Suprapubic skin (tissue), 4 donors: ENCODE measurements at regions not wholly inside any gene's neighbourhood (a gene's known extent, or its start where the extent isn't known, plus 50 kb on each side); places are given as distances from the start of the nearest gene placed in this dataset.

Experiments
- DNase-seq, 2 donors: peaks; one replicate each; pipeline ENCODE4 v3.0.0-alpha.2; 2019; ENCODE audit warnings: low spot score in 2 of 2
- H3K27ac ChIP-seq: fragments of 200-600 bp; sonication (generic); one replicate; pipeline ENCODE4 v1.5.1; 2019
- H3K27me3 ChIP-seq: fragments of 200-600 bp; sonication (generic); one replicate; pipeline ENCODE4 v1.5.1; 2019
- H3K36me3 ChIP-seq: fragments of 200-600 bp; sonication (generic); one replicate; pipeline ENCODE4 v1.5.1; 2019
- H3K4me1 ChIP-seq: fragments of 200-600 bp; sonication (generic); one replicate; pipeline ENCODE4 v1.5.1; 2019
- H3K4me3 ChIP-seq: fragments of 200-600 bp; sonication (generic); one replicate; pipeline ENCODE4 v1.5.1; 2019; ENCODE audit warnings: mild to moderate bottlenecking
- H3K9me3 ChIP-seq: fragments of 200-600 bp; sonication (generic); one replicate; pipeline ENCODE4 v1.5.1; 2019
- EP300 ChIP-seq: sonication (generic); formaldehyde crosslinking; IDR thresholded peaks from one replicate; pipeline ENCODE4 v1.6.1; 2017; ENCODE audit warnings: antibody characterized with exemption
- POLR2A ChIP-seq, 2 donors: fragments of 450-650 bp; IDR thresholded peaks; one replicate each; pipeline ENCODE4 v1.6.1; 2017; ENCODE audit warnings: antibody characterized with exemption in 2 of 2, mild to moderate bottlenecking in 2 of 2, moderate library complexity in 2 of 2
- POLR2AphosphoS5 ChIP-seq, 3 donors: sonication (generic); formaldehyde crosslinking; IDR thresholded peaks; one replicate each; pipeline ENCODE4 v1.6.1; 2017; ENCODE audit warnings: antibody characterized with exemption in 3 of 3
- WGBS: methylation state at CpG from one replicate; pipeline ENCODE4 v1.1.5; 2018; 5-methylcytosine and 5-hydroxymethylcytosine counted together
- TF ChIP-seq, protein P1 (sequence below), 2 donors: fragments of 200-600 bp in 1 of 2; fragments of 450-650 bp in 1 of 2; sonication (generic) in 1 of 2; IDR thresholded peaks; one replicate each; pipeline ENCODE4 v1.5.1; 2016 to 2019; ENCODE audit warnings: antibody characterized with exemption in 2 of 2, mild to moderate bottlenecking in 1 of 2, moderate library complexity in 1 of 2

DNA sequence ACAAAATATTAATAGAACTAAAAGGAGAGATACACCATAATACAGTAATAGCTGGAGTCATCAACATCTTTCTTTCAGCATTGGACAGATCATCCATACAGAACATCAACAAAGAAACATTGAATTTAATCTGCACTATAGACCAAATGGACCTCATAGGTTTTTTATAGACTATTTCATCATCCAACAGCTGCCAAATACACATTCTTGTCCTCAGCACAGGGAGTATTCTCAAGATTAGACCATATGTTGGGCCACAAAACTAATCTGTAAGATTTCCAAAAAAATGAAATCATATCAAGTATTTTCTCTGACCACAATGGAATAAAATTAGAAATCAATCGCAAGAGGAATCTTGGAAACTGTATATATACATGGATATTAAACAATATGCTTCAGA lies 86.9 kb downstream of the FSCB start:
- WGBS: 70% methylated on average over 1 of the region's 1 CpG
- Histone ChIP-seq H3K4me3 (no peak overlapping the region), H3K36me3 (no peaks in the 10 kb centered on the region), H3K9me3 (peaks cover 5% of the 10 kb centered on the region), H3K27me3 (no peaks in the 10 kb centered on the region), H3K4me1 (no peaks in the 10 kb centered on the region), H3K27ac (no peak overlapping the region)
- TF ChIP-seq EP300 (no peak), POLR2A (IDR thresholded peaks at IDR 0.05) (no peak)
- TF ChIP-seq, protein P1, sequence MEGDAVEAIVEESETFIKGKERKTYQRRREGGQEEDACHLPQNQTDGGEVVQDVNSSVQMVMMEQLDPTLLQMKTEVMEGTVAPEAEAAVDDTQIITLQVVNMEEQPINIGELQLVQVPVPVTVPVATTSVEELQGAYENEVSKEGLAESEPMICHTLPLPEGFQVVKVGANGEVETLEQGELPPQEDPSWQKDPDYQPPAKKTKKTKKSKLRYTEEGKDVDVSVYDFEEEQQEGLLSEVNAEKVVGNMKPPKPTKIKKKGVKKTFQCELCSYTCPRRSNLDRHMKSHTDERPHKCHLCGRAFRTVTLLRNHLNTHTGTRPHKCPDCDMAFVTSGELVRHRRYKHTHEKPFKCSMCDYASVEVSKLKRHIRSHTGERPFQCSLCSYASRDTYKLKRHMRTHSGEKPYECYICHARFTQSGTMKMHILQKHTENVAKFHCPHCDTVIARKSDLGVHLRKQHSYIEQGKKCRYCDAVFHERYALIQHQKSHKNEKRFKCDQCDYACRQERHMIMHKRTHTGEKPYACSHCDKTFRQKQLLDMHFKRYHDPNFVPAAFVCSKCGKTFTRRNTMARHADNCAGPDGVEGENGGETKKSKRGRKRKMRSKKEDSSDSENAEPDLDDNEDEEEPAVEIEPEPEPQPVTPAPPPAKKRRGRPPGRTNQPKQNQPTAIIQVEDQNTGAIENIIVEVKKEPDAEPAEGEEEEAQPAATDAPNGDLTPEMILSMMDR (IDR thresholded peaks at IDR 0.05): no peak
- DNase-seq: no peak

DNA sequence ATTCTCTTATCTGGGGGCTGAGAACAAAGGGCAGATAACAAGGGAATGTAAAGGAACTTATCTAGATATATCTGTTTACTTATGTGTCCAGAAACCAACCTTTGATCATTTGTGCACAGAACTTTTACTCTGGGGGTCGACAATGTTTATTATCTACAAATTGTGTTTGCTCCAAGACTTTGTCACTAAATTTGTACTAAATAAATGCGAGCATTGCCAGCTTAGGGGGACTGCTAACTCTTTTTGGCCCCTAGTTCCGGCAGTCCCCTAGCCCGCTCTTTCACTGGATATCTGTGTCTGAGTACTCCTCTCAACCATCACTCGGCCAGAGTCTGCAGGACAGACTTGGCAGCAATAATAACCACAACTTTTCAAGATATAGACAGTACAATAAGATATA lies 88.2 kb downstream of the FSCB start:
- Histone ChIP-seq H3K4me3 (no peak overlapping the region), H3K27me3 (no peaks in the 10 kb centered on the region), H3K4me1 (no peaks in the 10 kb centered on the region), H3K36me3 (no peaks in the 10 kb centered on the region), H3K27ac (no peak overlapping the region), H3K9me3 (no peaks in the 10 kb centered on the region)
- no peak for TF ChIP-seq POLR2A (IDR thresholded peaks at IDR 0.05)
- TF ChIP-seq, protein P1 (IDR thresholded peaks at IDR 0.05): no peak
- TF ChIP-seq POLR2AphosphoS5 (IDR thresholded peaks at IDR 0.05): no peak
- WGBS: 85% methylated on average over 5 of the region's 5 CpGs
- DNase-seq: no peak

DNA sequence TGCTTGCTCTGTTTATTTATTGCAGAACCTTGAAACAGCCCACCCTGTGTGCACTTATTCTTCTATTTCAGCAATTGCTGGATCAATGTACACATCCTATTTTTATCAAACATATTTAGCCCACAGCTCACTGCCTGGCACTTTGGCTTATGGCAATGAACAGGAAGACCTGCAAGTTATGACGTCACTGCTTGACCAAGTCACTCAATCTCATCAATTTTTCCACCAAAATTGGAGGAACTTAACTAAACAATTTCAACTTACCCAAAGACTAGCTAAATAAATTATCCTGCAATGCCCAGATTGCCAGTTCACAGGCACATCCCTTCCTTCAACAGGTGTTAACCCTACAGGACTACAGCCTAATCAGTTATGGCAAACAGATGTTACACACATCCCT lies 89.3 kb downstream of the FSCB start:
- Histone ChIP-seq H3K27me3 (no peaks in the 10 kb centered on the region), H3K4me1 (no peaks in the 10 kb centered on the region), H3K4me3 (no peak overlapping the region), H3K9me3 (no peaks in the 10 kb centered on the region), H3K27ac (no peak overlapping the region), H3K36me3 (no peaks in the 10 kb centered on the region)
- TF ChIP-seq POLR2AphosphoS5 (IDR thresholded peaks at IDR 0.05) (no peak), EP300 (no peak), POLR2A (IDR thresholded peaks at IDR 0.05) (no peak)
- TF ChIP-seq, protein P1 (IDR thresholded peaks at IDR 0.05): no peak
- 89% methylated on average over 1 of the region's 1 CpG for WGBS
- DNase-seq: no peak

DNA sequence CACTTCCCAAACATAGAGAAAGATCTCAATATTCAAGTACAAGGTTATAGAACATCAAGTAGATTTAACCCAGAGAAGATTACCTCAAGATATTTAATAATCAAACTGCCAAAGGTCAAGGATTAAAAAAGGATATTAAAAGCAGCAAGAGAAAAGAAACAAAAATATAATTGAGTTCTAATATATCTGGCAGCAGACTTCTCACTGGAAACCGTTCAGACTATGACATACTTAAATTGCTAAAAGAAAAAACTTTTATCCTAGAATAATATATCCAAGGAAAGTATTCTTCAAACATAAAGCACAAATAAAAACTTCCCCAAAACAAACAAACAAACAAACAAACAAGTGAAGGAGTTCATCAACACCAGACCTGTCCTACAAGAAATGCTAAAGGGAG lies 92.4 kb downstream of the FSCB start:
- TF ChIP-seq, protein P1 (IDR thresholded peaks at IDR 0.05): no peak
- 52% methylated on average over 1 of the region's 1 CpG for WGBS

DNA sequence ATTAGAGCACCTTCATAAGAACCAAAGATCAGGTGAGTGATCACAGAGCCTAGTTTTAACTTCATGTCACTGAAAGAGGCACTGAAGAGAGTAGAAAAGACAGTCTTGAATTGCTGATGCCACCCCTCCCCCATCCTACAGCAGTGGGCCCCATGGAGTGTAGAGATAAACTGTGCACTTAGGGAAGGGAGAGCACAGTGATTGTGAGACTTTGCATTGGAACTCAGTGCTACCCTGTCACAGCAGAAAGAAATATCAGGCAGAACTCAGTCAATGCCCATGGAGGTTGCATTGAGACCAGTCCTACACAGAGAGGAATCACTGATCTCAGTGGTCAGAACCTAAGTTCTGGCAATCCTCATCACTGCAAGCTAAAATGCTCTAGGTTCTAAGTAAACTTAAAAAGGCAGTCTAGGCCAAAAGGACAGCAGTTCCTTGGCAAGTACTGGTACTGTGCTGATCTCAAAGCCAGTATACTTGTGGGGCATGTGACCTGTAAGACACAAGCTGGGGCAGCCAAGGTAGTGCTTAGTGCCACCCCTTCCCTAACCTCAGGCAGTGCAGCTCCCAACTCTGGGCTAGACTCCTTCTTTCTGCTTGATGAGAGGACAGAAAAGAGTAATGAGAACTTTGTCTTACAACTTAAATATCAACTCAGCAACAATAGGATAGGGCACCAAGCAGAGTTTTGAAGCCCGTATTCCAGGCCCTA lies 94.1 kb downstream of the FSCB start:
- Histone ChIP-seq H3K27me3 (no peaks in the 10 kb centered on the region), H3K36me3 (no peaks in the 10 kb centered on the region), H3K4me1 (no peaks in the 10 kb centered on the region), H3K9me3 (no peaks in the 10 kb centered on the region), H3K4me3 (no peak overlapping the region), H3K27ac (no peak overlapping the region)
- no peak for DNase-seq
- WGBS: 50% methylated on average over 1 of the region's 1 CpG
- no peak for TF ChIP-seq POLR2A (IDR thresholded peaks at IDR 0.05)
- TF ChIP-seq, protein P1 (IDR thresholded peaks at IDR 0.05): no peak
- TF ChIP-seq POLR2AphosphoS5 (IDR thresholded peaks at IDR 0.05): no peak
- no peak for TF ChIP-seq EP300

More for the DNA sequence above, 92.4 kb downstream of the FSCB start:
- H3K4me1 ChIP-seq: no peaks in the 10 kb centered on the region
- H3K27ac ChIP-seq: no peak overlapping the region
- H3K9me3 ChIP-seq: no peaks in the 10 kb centered on the region
- H3K4me3 ChIP-seq: no peak overlapping the region
- no peak for DNase-seq
- H3K27me3 ChIP-seq: no peaks in the 10 kb centered on the region
- no peaks in the 10 kb centered on the region for H3K36me3 ChIP-seq
